ENCODE measurements at regions not wholly inside any gene's neighbourhood (a gene's known extent, or its start where the extent isn't known, plus 50 kb on each side); places are given as distances from the start of the nearest gene placed in this dataset.

DNA sequence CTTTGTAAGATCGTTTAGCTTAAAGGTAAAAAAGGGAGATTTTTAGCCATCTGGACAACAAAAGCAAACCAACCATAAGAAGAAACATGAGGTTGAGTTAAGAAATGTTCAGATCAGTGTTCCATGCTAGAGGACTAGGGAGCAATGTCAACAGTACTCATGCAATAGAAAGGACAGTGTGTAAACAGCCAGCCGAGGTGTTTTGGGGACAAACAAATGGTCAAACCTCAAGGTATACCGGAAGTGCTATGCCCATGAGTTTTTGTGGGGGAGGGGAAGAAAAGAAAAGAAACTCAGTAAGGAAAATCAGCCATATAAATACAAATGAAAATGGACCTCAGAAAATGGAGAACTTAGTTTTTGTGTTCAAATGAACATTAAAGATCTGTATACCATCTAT lies 289.5 kb upstream of the GRM7 start:
- no peaks in the 10 kb centered on the region for H3K27me3 ChIP-seq (ENCODE audit: insufficient read depth, low read length, poor library complexity, severe bottlenecking)
- no peak overlapping the region for H3K4me3 ChIP-seq (ENCODE audit: low read length, poor library complexity, severe bottlenecking)
- H3K4me2 ChIP-seq (ENCODE audit: low read depth, low read length, poor library complexity, severe bottlenecking), result no peak overlapping the region
- H3K36me3 ChIP-seq (ENCODE audit: insufficient read depth, low read length), result peaks cover 5% of the 10 kb centered on the region
- no peaks in the 10 kb centered on the region for H3K9me2 ChIP-seq (replicated peaks; ENCODE audit: low read depth, low read length)
- TF ChIP-seq, protein P1, sequence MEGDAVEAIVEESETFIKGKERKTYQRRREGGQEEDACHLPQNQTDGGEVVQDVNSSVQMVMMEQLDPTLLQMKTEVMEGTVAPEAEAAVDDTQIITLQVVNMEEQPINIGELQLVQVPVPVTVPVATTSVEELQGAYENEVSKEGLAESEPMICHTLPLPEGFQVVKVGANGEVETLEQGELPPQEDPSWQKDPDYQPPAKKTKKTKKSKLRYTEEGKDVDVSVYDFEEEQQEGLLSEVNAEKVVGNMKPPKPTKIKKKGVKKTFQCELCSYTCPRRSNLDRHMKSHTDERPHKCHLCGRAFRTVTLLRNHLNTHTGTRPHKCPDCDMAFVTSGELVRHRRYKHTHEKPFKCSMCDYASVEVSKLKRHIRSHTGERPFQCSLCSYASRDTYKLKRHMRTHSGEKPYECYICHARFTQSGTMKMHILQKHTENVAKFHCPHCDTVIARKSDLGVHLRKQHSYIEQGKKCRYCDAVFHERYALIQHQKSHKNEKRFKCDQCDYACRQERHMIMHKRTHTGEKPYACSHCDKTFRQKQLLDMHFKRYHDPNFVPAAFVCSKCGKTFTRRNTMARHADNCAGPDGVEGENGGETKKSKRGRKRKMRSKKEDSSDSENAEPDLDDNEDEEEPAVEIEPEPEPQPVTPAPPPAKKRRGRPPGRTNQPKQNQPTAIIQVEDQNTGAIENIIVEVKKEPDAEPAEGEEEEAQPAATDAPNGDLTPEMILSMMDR (conservative IDR thresholded peaks at IDR 0.05; ENCODE audit: low read length), result no peak
- TF ChIP-seq EZH2phosphoT487 (IDR thresholded peaks at IDR 0.05; ENCODE audit: borderline replicate concordance), result no peak
- peaks cover 11% of the 10 kb centered on the region; the same call in 1 of the 2 replicates for H3K79me2 ChIP-seq (ENCODE audit: insufficient read depth, low read length)
- peaks cover 2% of the 10 kb centered on the region; the same call in 1 of the 2 replicates for H3K9me3 ChIP-seq (ENCODE audit: insufficient read depth, low read depth, low read length)
- H3F3A ChIP-seq (ENCODE audit: low read depth), result no peaks in the 10 kb centered on the region
- no peak overlapping the region for H2AFZ ChIP-seq (ENCODE audit: low read length)
- no peak overlapping the region for H3K9ac ChIP-seq (ENCODE audit: low read depth, low read length, poor library complexity, severe bottlenecking)
- H3K4me1 ChIP-seq (ENCODE audit: insufficient read depth, low read length, poor library complexity, severe bottlenecking), result no peaks in the 10 kb centered on the region
- H4K20me1 ChIP-seq (ENCODE audit: insufficient read depth, low read length, poor library complexity, severe bottlenecking), result no peaks in the 10 kb centered on the region

DNA sequence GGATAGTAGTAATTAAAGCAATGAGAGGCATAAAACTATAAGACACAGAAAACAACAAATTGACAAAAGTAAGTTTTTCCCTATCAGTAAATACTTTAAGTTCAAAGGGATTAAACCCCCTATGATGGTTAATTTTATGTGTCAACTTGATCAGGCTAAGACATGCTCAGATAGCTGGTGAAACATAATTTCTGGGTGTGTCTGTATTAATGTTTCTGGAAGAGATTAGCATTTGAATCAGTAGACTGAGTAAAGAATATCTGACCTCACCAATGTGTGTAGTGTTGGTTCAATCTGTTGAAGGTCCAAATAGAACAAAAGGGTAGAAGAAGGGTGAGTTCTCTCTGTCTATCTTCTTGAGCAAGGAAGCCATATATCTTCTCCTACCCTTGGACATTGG lies 283.3 kb upstream of the GRM7 start:
- peaks cover 11% of the 10 kb centered on the region; the same call in 1 of the 2 replicates for H3K79me2 ChIP-seq (ENCODE audit: insufficient read depth, low read length)
- H3K9me3 ChIP-seq (ENCODE audit: insufficient read depth, low read depth, low read length), result peaks cover 5% of the 10 kb centered on the region; the same call in 1 of the 2 replicates
- no peaks in the 10 kb centered on the region for H3K9me2 ChIP-seq (replicated peaks; ENCODE audit: low read depth, low read length)
- no peaks in the 10 kb centered on the region for H3K27me3 ChIP-seq (ENCODE audit: insufficient read depth, low read length, poor library complexity, severe bottlenecking)
- no peak overlapping the region for H3K4me3 ChIP-seq (ENCODE audit: low read length, poor library complexity, severe bottlenecking)
- TF ChIP-seq, protein P1 (conservative IDR thresholded peaks at IDR 0.05; ENCODE audit: low read length), result no peak
- TF ChIP-seq EZH2phosphoT487 (IDR thresholded peaks at IDR 0.05; ENCODE audit: borderline replicate concordance), result no peak
- H3K9ac ChIP-seq (ENCODE audit: low read depth, low read length, poor library complexity, severe bottlenecking), result no peak overlapping the region
- peaks cover 5% of the 10 kb centered on the region; the same call in 1 of the 2 replicates for H3K36me3 ChIP-seq (ENCODE audit: insufficient read depth, low read length)
- H3K4me1 ChIP-seq (ENCODE audit: insufficient read depth, low read length, poor library complexity, severe bottlenecking), result no peaks in the 10 kb centered on the region
- no peak overlapping the region for H3K4me2 ChIP-seq (ENCODE audit: low read depth, low read length, poor library complexity, severe bottlenecking)
- H2AFZ ChIP-seq (ENCODE audit: low read length), result no peak overlapping the region
- no peaks in the 10 kb centered on the region for H3F3A ChIP-seq (ENCODE audit: low read depth)
- no peaks in the 10 kb centered on the region for H4K20me1 ChIP-seq (ENCODE audit: insufficient read depth, low read length, poor library complexity, severe bottlenecking)

DNA sequence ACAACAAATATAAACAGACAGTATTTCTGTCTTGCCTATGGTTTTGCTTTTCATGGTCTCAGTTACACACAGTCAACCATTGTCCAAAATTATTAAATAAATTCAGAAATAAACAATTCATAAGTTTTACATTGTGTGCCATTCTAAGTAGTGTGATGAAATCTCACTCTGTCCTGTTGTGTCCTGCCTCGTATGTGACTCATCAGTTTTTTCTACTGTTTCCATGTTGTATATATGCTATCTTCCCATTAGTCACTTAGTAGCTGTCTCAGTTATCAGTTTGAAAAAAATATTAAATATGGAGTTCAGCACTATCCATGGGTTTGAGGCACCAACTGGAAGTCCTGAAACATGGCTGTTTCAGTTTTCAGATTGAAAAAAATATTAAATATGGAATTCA lies 282.4 kb upstream of the GRM7 start:
- Histone ChIP-seq H3K9ac (ENCODE audit: low read depth, low read length, poor library complexity, severe bottlenecking) (no peak overlapping the region), H3K36me3 (ENCODE audit: insufficient read depth, low read length) (peaks cover 5% of the 10 kb centered on the region; the same call in 1 of the 2 replicates), H3K27me3 (ENCODE audit: insufficient read depth, low read length, poor library complexity, severe bottlenecking) (no peaks in the 10 kb centered on the region), H2AFZ (ENCODE audit: low read length) (no peak overlapping the region), H3K4me2 (ENCODE audit: low read depth, low read length, poor library complexity, severe bottlenecking) (no peak overlapping the region), H3K4me1 (ENCODE audit: insufficient read depth, low read length, poor library complexity, severe bottlenecking) (no peaks in the 10 kb centered on the region), H3K9me2 (replicated peaks; ENCODE audit: low read depth, low read length) (no peaks in the 10 kb centered on the region), H3K9me3 (ENCODE audit: insufficient read depth, low read depth, low read length) (peaks cover 5% of the 10 kb centered on the region; the same call in 1 of the 2 replicates), H3F3A (ENCODE audit: low read depth) (no peaks in the 10 kb centered on the region), H3K79me2 (ENCODE audit: insufficient read depth, low read length) (peaks cover 11% of the 10 kb centered on the region; the same call in 1 of the 2 replicates), H3K4me3 (ENCODE audit: low read length, poor library complexity, severe bottlenecking) (no peak overlapping the region), H4K20me1 (ENCODE audit: insufficient read depth, low read length, poor library complexity, severe bottlenecking) (no peaks in the 10 kb centered on the region)
- TF ChIP-seq EZH2phosphoT487 (IDR thresholded peaks at IDR 0.05; ENCODE audit: borderline replicate concordance), result no peak
- TF ChIP-seq, protein P1 (conservative IDR thresholded peaks at IDR 0.05; ENCODE audit: low read length), result no peak

Measured in Loucy (cell line).